ENCODE measurements at regions not wholly inside any gene's neighbourhood (a gene's known extent, or its start where the extent isn't known, plus 50 kb on each side); places are given as distances from the start of the nearest gene placed in this dataset.
"Not testable (repeated sequence)": the region's sequence is repeated elsewhere in the genome, so short reads cannot be mapped to it uniquely, and the experiment has no call there.

DNA sequence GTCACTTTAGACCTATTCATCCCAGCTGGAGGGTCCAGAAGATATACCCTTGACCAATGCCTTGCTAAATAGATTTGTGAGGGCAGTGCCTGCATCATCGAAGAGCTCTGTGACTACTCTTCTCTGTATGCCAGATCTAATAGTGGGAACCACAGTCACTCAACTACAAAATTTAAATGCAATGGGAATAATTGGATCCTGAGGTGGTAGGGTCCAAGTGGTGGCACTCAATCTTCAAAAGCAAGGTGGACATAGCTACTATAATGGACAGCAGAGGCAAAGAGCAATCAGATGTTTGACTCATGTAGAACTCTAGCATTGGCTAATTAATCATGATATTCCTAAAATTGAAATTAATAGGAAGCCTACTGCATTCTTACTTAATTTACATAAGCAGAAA is 554.3 kb upstream of the GRM3 start:
- no peaks in the 10 kb centered on the region for H3K79me2 ChIP-seq (replicated peaks; ENCODE audit: insufficient read depth, low read length)
- no peak overlapping the region for H3K9ac ChIP-seq (ENCODE audit: low read length)
- TF ChIP-seq MXI1 (conservative IDR thresholded peaks at IDR 0.05; ENCODE audit: poor library complexity, severe bottlenecking) (no peak), SMC3 (conservative IDR thresholded peaks at IDR 0.05; ENCODE audit: poor library complexity) (no peak), POLR2AphosphoS5 (IDR thresholded peaks at IDR 0.05) (no peak), TAF1 (IDR thresholded peaks at IDR 0.05; ENCODE audit: low read depth) (no peak), RAD21 (conservative IDR thresholded peaks at IDR 0.05) (no peak), EP300 (conservative IDR thresholded peaks at IDR 0.05; ENCODE audit: poor library complexity, severe bottlenecking) (no peak), CTCF (IDR thresholded peaks at IDR 0.05; ENCODE audit: poor library complexity, severe bottlenecking) (no peak), EZH2 (IDR thresholded peaks at IDR 0.05; ENCODE audit: borderline replicate concordance, insufficient read depth, low read length, poor library complexity, severe bottlenecking) (no peak)
- TF ChIP-seq, protein P1, sequence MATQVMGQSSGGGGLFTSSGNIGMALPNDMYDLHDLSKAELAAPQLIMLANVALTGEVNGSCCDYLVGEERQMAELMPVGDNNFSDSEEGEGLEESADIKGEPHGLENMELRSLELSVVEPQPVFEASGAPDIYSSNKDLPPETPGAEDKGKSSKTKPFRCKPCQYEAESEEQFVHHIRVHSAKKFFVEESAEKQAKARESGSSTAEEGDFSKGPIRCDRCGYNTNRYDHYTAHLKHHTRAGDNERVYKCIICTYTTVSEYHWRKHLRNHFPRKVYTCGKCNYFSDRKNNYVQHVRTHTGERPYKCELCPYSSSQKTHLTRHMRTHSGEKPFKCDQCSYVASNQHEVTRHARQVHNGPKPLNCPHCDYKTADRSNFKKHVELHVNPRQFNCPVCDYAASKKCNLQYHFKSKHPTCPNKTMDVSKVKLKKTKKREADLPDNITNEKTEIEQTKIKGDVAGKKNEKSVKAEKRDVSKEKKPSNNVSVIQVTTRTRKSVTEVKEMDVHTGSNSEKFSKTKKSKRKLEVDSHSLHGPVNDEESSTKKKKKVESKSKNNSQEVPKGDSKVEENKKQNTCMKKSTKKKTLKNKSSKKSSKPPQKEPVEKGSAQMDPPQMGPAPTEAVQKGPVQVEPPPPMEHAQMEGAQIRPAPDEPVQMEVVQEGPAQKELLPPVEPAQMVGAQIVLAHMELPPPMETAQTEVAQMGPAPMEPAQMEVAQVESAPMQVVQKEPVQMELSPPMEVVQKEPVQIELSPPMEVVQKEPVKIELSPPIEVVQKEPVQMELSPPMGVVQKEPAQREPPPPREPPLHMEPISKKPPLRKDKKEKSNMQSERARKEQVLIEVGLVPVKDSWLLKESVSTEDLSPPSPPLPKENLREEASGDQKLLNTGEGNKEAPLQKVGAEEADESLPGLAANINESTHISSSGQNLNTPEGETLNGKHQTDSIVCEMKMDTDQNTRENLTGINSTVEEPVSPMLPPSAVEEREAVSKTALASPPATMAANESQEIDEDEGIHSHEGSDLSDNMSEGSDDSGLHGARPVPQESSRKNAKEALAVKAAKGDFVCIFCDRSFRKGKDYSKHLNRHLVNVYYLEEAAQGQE (IDR thresholded peaks at IDR 0.05; ENCODE audit: borderline replicate concordance), result no peak
- H4K20me1 ChIP-seq (ENCODE audit: insufficient read depth), result no peaks in the 10 kb centered on the region
- H3F3A ChIP-seq (ENCODE audit: insufficient read depth, low read length, poor library complexity, severe bottlenecking), result no peaks in the 10 kb centered on the region
- no peaks in the 10 kb centered on the region for H3K9me3 ChIP-seq (ENCODE audit: low read length)
- no peak overlapping the region for H2AFZ ChIP-seq (ENCODE audit: low read depth, low read length)
- no peak overlapping the region for H3K27ac ChIP-seq (ENCODE audit: low read length)
- H3K27me3 ChIP-seq (ENCODE audit: insufficient read depth, low read depth, low read length), result no peaks in the 10 kb centered on the region
- no peaks in the 10 kb centered on the region for H3K36me3 ChIP-seq (ENCODE audit: insufficient read depth, low read length)
- no peak overlapping the region for H3K4me2 ChIP-seq (ENCODE audit: low read length)
- no peaks in the 10 kb centered on the region for H3K9me2 ChIP-seq (ENCODE audit: insufficient read depth, low read length)
- no peak overlapping the region for H3K4me3 ChIP-seq (ENCODE audit: low read length)

DNA sequence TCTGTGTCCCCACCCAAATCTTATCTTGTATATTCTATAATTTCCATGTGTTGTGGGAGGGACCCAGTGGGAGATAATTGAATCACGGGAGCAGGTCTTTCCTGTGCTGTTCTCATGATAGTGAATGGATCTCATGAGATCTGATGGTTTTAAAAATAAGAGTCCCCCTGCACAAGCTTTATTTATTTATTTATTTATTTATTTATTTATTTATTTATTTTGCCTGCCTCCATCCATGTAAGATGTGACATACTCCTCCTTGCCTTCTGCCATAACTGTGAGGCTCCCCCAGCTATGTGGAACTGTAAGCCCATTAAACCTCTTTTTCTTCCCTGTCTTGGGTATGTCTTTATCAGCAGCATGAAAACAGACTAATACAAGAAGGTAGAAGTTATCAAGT is 579.1 kb upstream of the GRM3 start:
- not testable (repeated sequence) for H3F3A ChIP-seq (ENCODE audit: insufficient read depth, low read length, poor library complexity, severe bottlenecking); H3K4me2 ChIP-seq (ENCODE audit: low read length); H3K27me3 ChIP-seq (ENCODE audit: insufficient read depth, low read depth, low read length); H3K9me2 ChIP-seq (ENCODE audit: insufficient read depth, low read length); H3K9ac ChIP-seq (ENCODE audit: low read length); H2AFZ ChIP-seq (ENCODE audit: low read depth, low read length); H3K36me3 ChIP-seq (ENCODE audit: insufficient read depth, low read length); H3K4me3 ChIP-seq (ENCODE audit: low read length); H3K9me3 ChIP-seq (ENCODE audit: low read length); H3K79me2 ChIP-seq (replicated peaks; ENCODE audit: insufficient read depth, low read length); H3K27ac ChIP-seq (ENCODE audit: low read length); H4K20me1 ChIP-seq (ENCODE audit: insufficient read depth)

DNA sequence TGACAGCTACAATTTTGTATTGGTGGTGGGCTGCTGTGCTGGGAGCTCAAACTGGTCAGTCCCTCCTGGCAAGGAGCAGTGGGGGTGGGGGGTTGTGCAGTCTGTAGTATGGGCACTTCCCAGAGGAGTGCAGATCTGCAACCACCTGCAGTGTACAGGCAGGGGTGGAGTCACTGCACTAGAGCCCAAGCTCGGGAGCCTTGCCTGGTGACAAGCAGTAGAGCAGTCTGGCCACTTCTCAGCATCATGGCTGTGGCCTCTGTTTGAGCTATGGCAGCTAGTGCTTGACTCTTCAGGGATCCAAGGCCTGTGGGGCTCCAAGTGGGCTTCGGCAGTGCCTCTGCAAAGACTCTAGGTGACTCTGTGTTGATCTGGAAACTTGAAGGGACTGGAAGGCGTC is 585.1 kb upstream of the GRM3 start:
- no peaks in the 10 kb centered on the region for H4K20me1 ChIP-seq (ENCODE audit: insufficient read depth)
- no peak for TF ChIP-seq SMC3 (conservative IDR thresholded peaks at IDR 0.05; ENCODE audit: poor library complexity)
- TF ChIP-seq CTCF (IDR thresholded peaks at IDR 0.05; ENCODE audit: poor library complexity, severe bottlenecking), result no peak
- TF ChIP-seq TAF1 (IDR thresholded peaks at IDR 0.05; ENCODE audit: low read depth), result no peak
- no peak for TF ChIP-seq POLR2AphosphoS5 (IDR thresholded peaks at IDR 0.05)
- no peak for TF ChIP-seq RAD21 (conservative IDR thresholded peaks at IDR 0.05)
- H3K9ac ChIP-seq (ENCODE audit: low read length), result no peak overlapping the region
- H3K9me2 ChIP-seq (ENCODE audit: insufficient read depth, low read length), result no peaks in the 10 kb centered on the region
- no peaks in the 10 kb centered on the region for H3F3A ChIP-seq (ENCODE audit: insufficient read depth, low read length, poor library complexity, severe bottlenecking)
- H3K4me2 ChIP-seq (ENCODE audit: low read length), result no peak overlapping the region
- peaks cover 6% of the 10 kb centered on the region for H3K9me3 ChIP-seq (ENCODE audit: low read length)
- no peak overlapping the region for H3K27ac ChIP-seq (ENCODE audit: low read length)
- no peak overlapping the region for H3K4me3 ChIP-seq (ENCODE audit: low read length)
- H3K27me3 ChIP-seq (ENCODE audit: insufficient read depth, low read depth, low read length), result no peaks in the 10 kb centered on the region
- H3K79me2 ChIP-seq (replicated peaks; ENCODE audit: insufficient read depth, low read length), result no peaks in the 10 kb centered on the region
- no peaks in the 10 kb centered on the region for H3K36me3 ChIP-seq (ENCODE audit: insufficient read depth, low read length)
- no peak overlapping the region for H2AFZ ChIP-seq (ENCODE audit: low read depth, low read length)
